Small intestine (tissue), 7 donors: ENCODE measurements at regions not wholly inside any gene's neighbourhood (a gene's known extent, or its start where the extent isn't known, plus 50 kb on each side); places are given as distances from the start of the nearest gene placed in this dataset.
A peak's percentile ranks its signal among the peaks of the same experiment; 100 is the strongest.
"Not testable (repeated sequence)": the region's sequence is repeated elsewhere in the genome, so short reads cannot be mapped to it uniquely, and the experiment has no call there.

ENCODE experiments used
- DNase-seq, 2 donors: peaks; one replicate each; pipeline versions ENCODE4 v3.0.0 to v3.0.0-alpha.2; 2013
- FAIRE-seq: peaks from 2 replicates; lab custom pipeline; 2012; peaks lifted over from hg19 to GRCh38; lab: Jason Lieb, UNC
- H3K27ac ChIP-seq, 3 donors: one replicate each; pipeline ENCODE4 v1.5.1; 2013; ENCODE audit warnings: low read length in 2 of 3, mild to moderate bottlenecking in 2 of 3, control low read depth in 1 of 3, inconsistent platforms in 1 of 3, low read depth in 1 of 3, moderate library complexity in 1 of 3
- H3K27me3 ChIP-seq, 3 donors: one replicate each; pipeline ENCODE4 v1.6.1; 2013; ENCODE audit warnings: low read length in 3 of 3, inconsistent platforms in 1 of 3; ENCODE audit not compliant: control insufficient read depth in 3 of 3, insufficient read depth in 3 of 3
- H3K36me3 ChIP-seq, 3 donors: one replicate each; pipeline ENCODE4 v1.6.1; 2013; ENCODE audit warnings: low read length in 3 of 3, inconsistent platforms in 1 of 3, low read depth in 1 of 3, mild to moderate bottlenecking in 1 of 3, moderate library complexity in 1 of 3; ENCODE audit not compliant: control insufficient read depth in 3 of 3, insufficient read depth in 2 of 3
- H3K4me1 ChIP-seq, 3 donors: one replicate each; pipeline ENCODE4 v1.6.1; 2013; ENCODE audit warnings: low read length in 2 of 3, inconsistent platforms in 1 of 3, low read depth in 1 of 3, mild to moderate bottlenecking in 1 of 3, moderate library complexity in 1 of 3; ENCODE audit not compliant: control insufficient read depth in 3 of 3, insufficient read depth in 2 of 3
- H3K4me3 ChIP-seq, 3 donors: one replicate each; pipeline ENCODE4 v1.5.1; 2013; ENCODE audit warnings: low read length in 3 of 3, control low read depth in 1 of 3, inconsistent platforms in 1 of 3, low read depth in 1 of 3, mild to moderate bottlenecking in 1 of 3, moderate library complexity in 1 of 3
- H3K9me3 ChIP-seq, 2 donors: one replicate each; pipeline ENCODE4 v1.6.1; 2013; ENCODE audit warnings: low read depth in 1 of 2, low read length in 1 of 2; ENCODE audit not compliant: control insufficient read depth in 2 of 2, insufficient read depth in 1 of 2
- WGBS, 3 donors: extraction: QIAGEN DNeasy Blood & Tissue Kit; methylation state at CpG; one replicate each; pipeline ENCODE4 v1.1.7; 2013; 5-methylcytosine and 5-hydroxymethylcytosine counted together
- donor health status: healthy with polysubstance abuse.
- donor health status: control.
- donor health status: control.
- donor health status: Bipolar disorder and iron deficiency.
- donor health status: healthy.

GRCh38 chr6:167479901-167480648, 155.2 kb downstream of the TTLL2 start:
- no peak overlapping the region for H3K27ac ChIP-seq
- H3K4me3 ChIP-seq: no peak overlapping the region
- WGBS, 3 donors: 53 to 71% (median 70%) methylated on average over 8 of the region's 8 CpGs
- no peak for DNase-seq
- H3K27me3 ChIP-seq: no peaks in the 10 kb centered on the region
- H3K4me1 ChIP-seq: no peaks in the 10 kb centered on the region
- H3K9me3 ChIP-seq: no peaks in the 10 kb centered on the region
- no peak for FAIRE-seq
- H3K36me3 ChIP-seq: no peaks in the 10 kb centered on the region

DNA sequence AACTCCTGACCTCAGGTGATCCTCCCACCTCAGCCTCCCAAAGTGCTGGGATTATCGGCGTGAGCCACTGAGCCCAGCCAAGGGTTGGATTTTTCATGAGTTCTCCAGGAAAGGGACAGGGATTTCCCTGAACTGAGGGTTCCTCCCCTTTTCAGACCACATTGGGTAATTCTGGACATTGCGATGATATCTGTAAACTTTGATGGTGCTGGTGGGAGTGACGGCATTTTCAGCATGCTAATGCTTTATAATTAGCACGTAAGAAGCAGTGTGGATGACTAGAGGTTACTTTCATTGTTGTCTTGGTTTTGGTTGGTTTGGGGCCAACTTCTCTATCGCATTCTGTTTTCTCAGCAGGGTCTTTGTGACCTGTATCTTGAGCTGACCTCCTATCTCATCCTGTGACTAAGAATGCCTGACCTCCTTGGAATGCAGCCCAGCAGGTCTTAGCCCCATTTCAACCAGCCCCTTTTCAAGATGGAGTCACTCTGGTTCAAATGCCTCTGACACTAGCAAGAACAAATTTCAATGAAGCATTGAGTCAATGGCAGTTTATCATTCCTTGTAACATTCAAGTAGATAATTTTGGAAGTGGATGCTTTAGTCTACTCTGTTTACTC, 156.5 kb downstream of the TTLL2 start:
- Histone ChIP-seq H3K27ac (no peak overlapping the region), H3K27me3 (no peaks in the 10 kb centered on the region), H3K9me3 (no peaks in the 10 kb centered on the region), H3K36me3 (no peaks in the 10 kb centered on the region), H3K4me1 (no peaks in the 10 kb centered on the region), H3K4me3 (no peak overlapping the region)
- 91 to 95% (median 92%) methylated on average over 6 of the region's 6 CpGs for WGBS, 3 donors
- FAIRE-seq: no peak
- DNase-seq: no peak

DNA sequence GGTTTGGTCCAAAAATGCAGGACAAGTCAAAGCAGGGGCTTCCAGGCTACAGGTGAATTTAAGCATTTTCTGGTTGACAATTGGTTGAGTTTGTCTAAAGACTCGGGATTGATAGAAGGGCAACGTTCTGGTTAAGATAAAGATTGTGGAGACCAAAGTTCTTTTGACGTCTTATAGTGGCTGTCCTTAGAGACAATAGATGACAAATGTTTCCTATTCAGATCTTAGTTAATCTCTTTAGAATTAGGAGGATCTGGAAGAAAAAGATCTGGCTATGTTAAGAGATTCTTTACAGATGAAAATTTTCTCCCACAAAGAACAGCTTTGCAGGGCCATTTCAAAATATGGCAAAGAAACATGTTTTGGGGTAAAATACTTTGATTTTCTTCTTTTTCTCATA, 157.9 kb downstream of the TTLL2 start:
- not testable (repeated sequence) for H3K9me3 ChIP-seq, H3K4me3 ChIP-seq, FAIRE-seq, H3K36me3 ChIP-seq, H3K4me1 ChIP-seq, H3K27me3 ChIP-seq, DNase-seq, H3K27ac ChIP-seq
- 11 to 52% (median 31%) methylated on average over 3 of the region's 3 CpGs for WGBS, 3 donors

DNA sequence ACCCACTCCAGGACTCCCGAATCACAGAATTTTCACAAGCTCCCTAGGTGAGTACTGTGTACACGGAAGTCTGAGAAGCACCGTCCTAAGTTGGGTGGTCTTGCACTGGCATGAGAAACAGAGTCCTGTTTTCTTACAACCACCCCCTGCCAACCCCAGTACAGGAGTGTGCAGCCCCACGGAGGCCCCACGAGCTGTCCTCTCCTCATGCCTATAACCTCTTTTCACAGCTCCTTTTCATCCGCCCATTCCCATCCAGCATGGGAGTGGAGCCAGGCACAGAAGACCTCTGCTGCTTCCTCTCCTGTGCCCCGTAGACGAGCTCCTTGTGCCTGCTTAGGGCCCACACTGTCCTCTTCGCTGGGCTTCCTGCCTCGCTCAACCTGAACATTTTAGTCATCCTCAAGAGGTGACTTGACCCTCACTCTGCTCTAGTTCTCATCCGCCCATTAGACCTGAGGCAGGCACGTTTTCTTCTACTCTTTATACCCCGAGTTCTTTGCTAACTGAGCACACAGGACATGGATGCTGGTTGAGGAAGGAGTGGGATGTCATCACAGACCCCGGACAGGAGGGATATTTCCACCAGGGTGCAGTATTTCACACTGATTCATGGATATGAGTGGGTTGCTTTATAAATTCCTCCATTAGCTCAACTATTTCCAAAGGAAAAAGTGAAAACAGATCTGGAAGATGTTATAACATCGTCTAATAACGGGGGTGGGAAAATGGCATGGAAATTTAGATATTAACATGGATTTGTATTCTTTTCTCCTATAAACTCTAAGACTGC, 160.5 kb downstream of the TTLL2 start:
- peak in 1 of 2 donors; percentile 46 for DNase-seq
- no peak for FAIRE-seq
- H3K9me3 ChIP-seq: no peaks in the 10 kb centered on the region
- H3K36me3 ChIP-seq: no peaks in the 10 kb centered on the region
- H3K27me3 ChIP-seq: no peaks in the 10 kb centered on the region
- 80 to 83% (median 81%) methylated on average over 16 of the region's 16 CpGs for WGBS, 3 donors
- no peak overlapping the region for H3K27ac ChIP-seq
- H3K4me3 ChIP-seq: no peak overlapping the region
- no peaks in the 10 kb centered on the region for H3K4me1 ChIP-seq

GRCh38 chr6:167487749-167488664, 163.1 kb downstream of the TTLL2 start:
- Histone ChIP-seq H3K4me3 (no peak overlapping the region), H3K4me1 (peaks cover 0 to 11% (median 3%) of the 10 kb centered on the region in 3 donors), H3K9me3 (no peaks in the 10 kb centered on the region), H3K36me3 (no peaks in the 10 kb centered on the region), H3K27me3 (no peaks in the 10 kb centered on the region), H3K27ac (no peak overlapping the region)
- WGBS, 3 donors: 75 to 81% (median 76%) methylated on average over 18 of the region's 18 CpGs
- DNase-seq (no peak), FAIRE-seq (no peak)

GRCh38 chr6:167491438-167492099, 166.7 kb downstream of the TTLL2 start:
- H3K4me1 ChIP-seq: peaks cover 0 to 13% (median 3%) of the 10 kb centered on the region in 3 donors
- DNase-seq: peak; percentile 31 to 51
- no peaks in the 10 kb centered on the region for H3K36me3 ChIP-seq
- no peaks in the 10 kb centered on the region for H3K9me3 ChIP-seq
- WGBS, 3 donors: 49 to 72% (median 64%) methylated on average over 12 of the region's 12 CpGs
- peak overlapping the region in 1 of 3 donors; percentile 58 for H3K27ac ChIP-seq
- FAIRE-seq: no peak
- H3K4me3 ChIP-seq: no peak overlapping the region
- H3K27me3 ChIP-seq: no peaks in the 10 kb centered on the region

DNA sequence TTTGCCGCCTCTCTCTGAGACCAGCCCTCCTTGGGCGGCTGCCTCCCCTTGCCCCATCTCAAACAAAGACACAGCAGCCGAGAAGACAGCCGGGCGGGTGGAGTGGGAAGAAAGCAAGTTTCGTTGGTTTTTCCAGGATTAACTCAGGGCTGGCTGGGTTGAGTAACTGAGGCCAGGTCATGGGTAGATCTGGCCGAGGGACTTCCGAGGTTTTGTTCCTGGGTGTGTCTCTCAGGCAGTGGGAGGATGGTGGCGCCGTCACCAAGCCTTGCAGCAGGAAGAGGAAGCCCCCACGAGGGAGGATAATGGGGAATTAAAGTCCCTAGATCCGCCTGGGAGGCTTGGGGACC, 167.2 kb downstream of the TTLL2 start:
- Histone ChIP-seq H3K9me3 (no peaks in the 10 kb centered on the region), H3K27me3 (no peaks in the 10 kb centered on the region), H3K27ac (peak overlapping the region in 1 of 3 donors; percentile 58), H3K4me3 (no peak overlapping the region), H3K36me3 (no peaks in the 10 kb centered on the region), H3K4me1 (peaks cover 0 to 18% (median 3%) of the 10 kb centered on the region in 3 donors)
- FAIRE-seq (no peak), DNase-seq (peak in 1 of 2 donors; percentile 32)
- WGBS, 3 donors: 62 to 68% (median 64%) methylated on average over 12 of the region's 12 CpGs
